ENCODE measurements at regions not wholly inside any gene's neighbourhood (a gene's known extent, or its start where the extent isn't known, plus 50 kb on each side); places are given as distances from the start of the nearest gene placed in this dataset.

GRCh38 chr2:8082840-8083239, 599.0 kb upstream of the ID2 start:
- Mint-ChIP-seq H3K27ac (no peak overlapping the region), H3K4me1 (no peaks in the 10 kb centered on the region), H3K9me3 (peaks cover 3 to 6% of the 10 kb centered on the region in 2 experiments; a peak in 4 of 5 replicates), H3K4me3 (no peak overlapping the region), H3K36me3 (ENCODE audit: insufficient read depth in 1 of 3, low read depth in 3 of 3) (peaks cover 0 to 6% (median 3%) of the 10 kb centered on the region in 3 experiments; a peak in 3 of 7 replicates), H3K27me3 (ENCODE audit: low read depth) (no peaks in the 10 kb centered on the region)
- no peak overlapping the region for H4K5ac ChIP-seq (ENCODE audit: insufficient read length, low read depth, low read length)
- H3K27me3 ChIP-seq (ENCODE audit: insufficient read depth, low read length), result no peaks in the 10 kb centered on the region
- no peaks in the 10 kb centered on the region for H3K9me3 ChIP-seq (ENCODE audit: control insufficient read depth, low read depth, low read length)
- no peak overlapping the region for H2AFZ ChIP-seq (ENCODE audit: low read length)
- no peak overlapping the region for H3K23ac ChIP-seq (ENCODE audit: insufficient read length, low read depth, low read length)
- no peaks in the 10 kb centered on the region for H3K23me2 ChIP-seq (ENCODE audit: insufficient read length, low read depth, low read length, poor library complexity, severe bottlenecking)
- H2AK5ac ChIP-seq (ENCODE audit: insufficient read length, low read length), result no peak overlapping the region
- WGBS (ENCODE audit: extremely low coverage, insufficient read length, low lambda C conversion rate), result no CpG with 5 or more reads among the region's 4 CpGs
- H4K20me1 ChIP-seq (ENCODE audit: control insufficient read depth, insufficient read depth, insufficient read length), result no peaks in the 10 kb centered on the region
- no peaks in the 10 kb centered on the region for H3K79me1 ChIP-seq (ENCODE audit: insufficient read depth, low read depth, low read length, poor library complexity, severe bottlenecking)
- no peak overlapping the region for H2BK15ac ChIP-seq (ENCODE audit: low read depth, low read length)
- no peak overlapping the region for H3K4me2 ChIP-seq (ENCODE audit: insufficient read depth, insufficient read length, low read length)
- no peaks in the 10 kb centered on the region for H3K79me2 ChIP-seq (ENCODE audit: insufficient read depth, low read length)
- DNase-seq, result no peak
- H2BK12ac ChIP-seq (ENCODE audit: insufficient read length, low read depth, low read length), result no peak overlapping the region
- no peak overlapping the region for H3K27ac ChIP-seq (ENCODE audit: insufficient read length, low read depth, low read length)
- no peak overlapping the region for H4K8ac ChIP-seq (replicated peaks; ENCODE audit: insufficient read length, low read depth, low read length)
- H2BK5ac ChIP-seq (ENCODE audit: insufficient read length, low read length), result no peak overlapping the region
- no peak overlapping the region for H3K56ac ChIP-seq (ENCODE audit: insufficient read length, low read depth, low read length)
- H3T11ph ChIP-seq (ENCODE audit: low read length), result no peak overlapping the region
- no peak overlapping the region for H4K91ac ChIP-seq (ENCODE audit: insufficient read length, low read depth, low read length)
- no peak overlapping the region for H3K18ac ChIP-seq (ENCODE audit: insufficient read length, low read depth, low read length)
- TF ChIP-seq, protein P1, sequence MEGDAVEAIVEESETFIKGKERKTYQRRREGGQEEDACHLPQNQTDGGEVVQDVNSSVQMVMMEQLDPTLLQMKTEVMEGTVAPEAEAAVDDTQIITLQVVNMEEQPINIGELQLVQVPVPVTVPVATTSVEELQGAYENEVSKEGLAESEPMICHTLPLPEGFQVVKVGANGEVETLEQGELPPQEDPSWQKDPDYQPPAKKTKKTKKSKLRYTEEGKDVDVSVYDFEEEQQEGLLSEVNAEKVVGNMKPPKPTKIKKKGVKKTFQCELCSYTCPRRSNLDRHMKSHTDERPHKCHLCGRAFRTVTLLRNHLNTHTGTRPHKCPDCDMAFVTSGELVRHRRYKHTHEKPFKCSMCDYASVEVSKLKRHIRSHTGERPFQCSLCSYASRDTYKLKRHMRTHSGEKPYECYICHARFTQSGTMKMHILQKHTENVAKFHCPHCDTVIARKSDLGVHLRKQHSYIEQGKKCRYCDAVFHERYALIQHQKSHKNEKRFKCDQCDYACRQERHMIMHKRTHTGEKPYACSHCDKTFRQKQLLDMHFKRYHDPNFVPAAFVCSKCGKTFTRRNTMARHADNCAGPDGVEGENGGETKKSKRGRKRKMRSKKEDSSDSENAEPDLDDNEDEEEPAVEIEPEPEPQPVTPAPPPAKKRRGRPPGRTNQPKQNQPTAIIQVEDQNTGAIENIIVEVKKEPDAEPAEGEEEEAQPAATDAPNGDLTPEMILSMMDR (conservative IDR thresholded peaks at IDR 0.05), result no peak
- H3K4me1 ChIP-seq (ENCODE audit: insufficient read depth, low read length), result no peaks in the 10 kb centered on the region
- no peak overlapping the region for H2BK120ac ChIP-seq (ENCODE audit: low read depth, low read length, poor library complexity, severe bottlenecking)
- H3K9ac ChIP-seq (ENCODE audit: extremely low read depth, insufficient read length, low read length), result no peak overlapping the region
- no peak overlapping the region for H3K4ac ChIP-seq (ENCODE audit: low read depth, low read length)
- no peak overlapping the region for H3K14ac ChIP-seq (ENCODE audit: insufficient read depth, low read length)
- H2BK20ac ChIP-seq (ENCODE audit: low read depth, low read length, poor library complexity, severe bottlenecking), result no peak overlapping the region

All from H9 (cell line).